Liver (tissue), 3 donors: ENCODE measurements at regions not wholly inside any gene's neighbourhood (a gene's known extent, or its start where the extent isn't known, plus 50 kb on each side); places are given as distances from the start of the nearest gene placed in this dataset.

Experiments
- EGR1 ChIP-seq, 2 donors: IDR thresholded peaks; 2 replicates each; pipeline ENCODE4 v1.6.1; 2016 to 2018; ENCODE audit warnings: antibody characterized with exemption in 2 of 2, low read depth in 2 of 2
- YY1 ChIP-seq: IDR thresholded peaks from 2 replicates; pipeline ENCODE4 v1.6.1; 2016; ENCODE audit warnings: antibody characterized with exemption, mild to moderate bottlenecking
- TF ChIP-seq, protein P1 (sequence below): fragments of 150-350 bp; IDR thresholded peaks from 2 replicates; pipeline ENCODE4 v1.5.1; 2017; ENCODE audit warnings: improper control_type of control experiment, low read depth, low read length; ENCODE audit not compliant: missing input control
- donor health status: healthy.
- donor health status: healthy.

DNA sequence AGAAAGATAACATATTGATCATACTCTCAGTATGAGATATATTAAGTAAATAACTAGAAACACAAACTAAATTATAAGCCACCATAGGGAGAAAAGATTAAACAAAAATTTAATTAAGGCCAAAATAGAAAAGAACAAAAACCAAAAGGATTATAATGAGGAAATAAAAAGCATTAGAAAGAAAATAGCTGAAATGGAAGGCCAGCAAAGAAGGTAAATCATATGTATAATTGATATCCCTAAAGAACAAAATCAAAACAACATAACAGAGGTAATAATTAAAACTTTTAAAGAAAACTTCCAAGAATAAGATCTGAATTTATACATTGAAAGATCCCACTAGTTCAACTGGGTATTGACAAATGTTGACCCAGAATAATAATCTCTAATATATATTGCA lies 453.0 kb downstream of the LRRIQ3 start:
- TF ChIP-seq, protein P1, sequence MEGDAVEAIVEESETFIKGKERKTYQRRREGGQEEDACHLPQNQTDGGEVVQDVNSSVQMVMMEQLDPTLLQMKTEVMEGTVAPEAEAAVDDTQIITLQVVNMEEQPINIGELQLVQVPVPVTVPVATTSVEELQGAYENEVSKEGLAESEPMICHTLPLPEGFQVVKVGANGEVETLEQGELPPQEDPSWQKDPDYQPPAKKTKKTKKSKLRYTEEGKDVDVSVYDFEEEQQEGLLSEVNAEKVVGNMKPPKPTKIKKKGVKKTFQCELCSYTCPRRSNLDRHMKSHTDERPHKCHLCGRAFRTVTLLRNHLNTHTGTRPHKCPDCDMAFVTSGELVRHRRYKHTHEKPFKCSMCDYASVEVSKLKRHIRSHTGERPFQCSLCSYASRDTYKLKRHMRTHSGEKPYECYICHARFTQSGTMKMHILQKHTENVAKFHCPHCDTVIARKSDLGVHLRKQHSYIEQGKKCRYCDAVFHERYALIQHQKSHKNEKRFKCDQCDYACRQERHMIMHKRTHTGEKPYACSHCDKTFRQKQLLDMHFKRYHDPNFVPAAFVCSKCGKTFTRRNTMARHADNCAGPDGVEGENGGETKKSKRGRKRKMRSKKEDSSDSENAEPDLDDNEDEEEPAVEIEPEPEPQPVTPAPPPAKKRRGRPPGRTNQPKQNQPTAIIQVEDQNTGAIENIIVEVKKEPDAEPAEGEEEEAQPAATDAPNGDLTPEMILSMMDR: no peak
- TF ChIP-seq YY1 (no peak), EGR1 (IDR thresholded peaks at IDR 0.05; ENCODE audit: low read depth in 2 of 2) (no peak)
